Right lobe of liver (tissue), 6 donors: ENCODE measurements at regions not wholly inside any gene's neighbourhood (a gene's known extent, or its start where the extent isn't known, plus 50 kb on each side); places are given as distances from the start of the nearest gene placed in this dataset.

Experiments used
- ATAC-seq, 4 donors: fragments of 200-7000 bp; cut with Tn5 transposase; one replicate each; pipeline ENCODE4 v1.9.1; 2020; ENCODE audit warnings: mild to moderate bottlenecking in 4 of 4, moderate library complexity in 4 of 4
- DNase-seq, 3 donors: peaks; one replicate each; pipeline ENCODE4 v3.0.0-alpha.2; 2020
- H3K27ac ChIP-seq, 3 donors: fragments of 200-600 bp; one replicate each; pipeline ENCODE4 v1.8.0; 2022
- H3K27me3 ChIP-seq, 2 donors: fragments of 200-600 bp; one replicate each; pipeline ENCODE4 v1.8.0; 2022
- H3K36me3 ChIP-seq, 4 donors: fragments of 200-600 bp; sonication (generic) in 1 of 4; one replicate each; pipeline versions ENCODE4 v1.5.1 to v1.8.0; 2017 to 2022; ENCODE audit warnings: control low read depth in 1 of 4
- H3K4me1 ChIP-seq, 4 donors: fragments of 200-600 bp; sonication (generic) in 1 of 4; one replicate each; pipeline versions ENCODE4 v1.5.1 to v1.8.0; 2017 to 2022; ENCODE audit warnings: control low read depth in 1 of 4
- H3K4me3 ChIP-seq, 3 donors: fragments of 200-600 bp; one replicate each; pipeline ENCODE4 v1.8.0; 2022
- H3K9me3 ChIP-seq, 4 donors: fragments of 200-600 bp; sonication (generic) in 1 of 4; one replicate each; pipeline versions ENCODE4 v1.5.1 to v1.8.0; 2017 to 2022; ENCODE audit warnings: control low read depth in 1 of 4
- CTCF ChIP-seq, 4 donors: fragments of 200-600 bp in 3 of 4; fragments of 450-650 bp in 1 of 4; IDR thresholded peaks; one replicate each; pipeline versions ENCODE4 v1.5.1 to v1.8.0; 2016 to 2022; ENCODE audit warnings: antibody characterized with exemption in 4 of 4, mild to moderate bottlenecking in 2 of 4
- POLR2A ChIP-seq: fragments of 450-650 bp; IDR thresholded peaks from one replicate; pipeline ENCODE4 v1.6.1; 2017; ENCODE audit warnings: antibody characterized with exemption, mild to moderate bottlenecking
- WGBS: methylation state at CpG from one replicate; pipeline ENCODE4 v1.1.6; 2018; ENCODE audit warnings: low coverage, low lambda C conversion rate; ENCODE audit not compliant: insufficient coverage; ENCODE audit errors: missing lambda C conversion rate; 5-methylcytosine and 5-hydroxymethylcytosine counted together
- intact Hi-C, 2 donors: fragments of 100-400 bp; cut with DNase I; formaldehyde crosslinking; loops; one replicate each; pipeline versions ENCODE4 v1.11.2 to v1.14.1; 2022
- donor health status: DM: no; HTN: yes; CAD: no.
- donor health status: DM: no; HTN: no; CAD: no.
- donor health status: DM: no; HTN: no; CAD: no.
- donor health status: DM: no; HTN: yes; CAD: no.
- donor health status: DM: no; HTN: yes; CAD: no.

DNA sequence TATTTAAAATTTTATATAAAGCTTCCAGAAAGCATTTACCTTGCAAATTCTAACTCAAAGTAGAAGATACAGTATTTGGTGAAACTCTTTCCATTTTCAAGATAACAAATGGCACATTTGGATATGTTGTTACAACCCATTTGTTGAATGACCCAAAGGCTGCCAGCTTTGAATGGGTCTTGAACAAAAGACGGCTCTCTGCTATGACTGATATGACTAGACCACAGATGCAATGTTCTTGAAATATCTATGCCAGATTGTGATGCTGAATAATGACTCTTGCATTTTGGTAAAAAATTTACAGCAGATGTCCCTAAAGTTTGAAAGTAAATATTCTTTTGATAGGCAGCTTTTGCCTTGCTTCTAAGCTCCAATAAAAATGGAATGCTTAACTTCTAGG is 99.6 kb downstream of the HTR1B start:
- TF ChIP-seq POLR2A: no peak
- no peak for TF ChIP-seq CTCF (IDR thresholded peaks at IDR 0.05)
- Histone ChIP-seq H3K36me3 (no peaks in the 10 kb centered on the region), H3K9me3 (no peaks in the 10 kb centered on the region), H3K27me3 (no peaks in the 10 kb centered on the region), H3K4me1 (no peaks in the 10 kb centered on the region), H3K4me3 (no peak overlapping the region), H3K27ac (no peak overlapping the region)
- 40% methylated on average over 1 of the region's 1 CpG for WGBS
- DNase-seq (no peak), ATAC-seq (no peak)
- intact Hi-C loops: no loop called here

- H3K4me1 ChIP-seq: no peaks in the 10 kb centered on the region
- TF ChIP-seq POLR2A (no peak), CTCF (IDR thresholded peaks at IDR 0.05) (no peak)
- no peak overlapping the region for H3K27ac ChIP-seq
- H3K36me3 ChIP-seq: no peaks in the 10 kb centered on the region
- no peaks in the 10 kb centered on the region for H3K9me3 ChIP-seq
- WGBS: 74% methylated on average over 2 of the region's 2 CpGs
- H3K27me3 ChIP-seq: no peaks in the 10 kb centered on the region
- intact Hi-C loops: no loop called here
- no peak overlapping the region for H3K4me3 ChIP-seq
- DNase-seq: no peak
- ATAC-seq: no peak
Measured at GRCh38 chr6:77362055-77362454, 101.2 kb downstream of the HTR1B start.

- Histone ChIP-seq H3K27ac (no peak overlapping the region), H3K9me3 (no peaks in the 10 kb centered on the region), H3K4me3 (no peak overlapping the region), H3K36me3 (no peaks in the 10 kb centered on the region), H3K27me3 (no peaks in the 10 kb centered on the region), H3K4me1 (no peaks in the 10 kb centered on the region)
- intact Hi-C loops: no loop called here
- DNase-seq: no peak
- TF ChIP-seq POLR2A (no peak), CTCF (IDR thresholded peaks at IDR 0.05) (no peak)
- ATAC-seq: no peak
- 67% methylated on average over 1 of the region's 1 CpG for WGBS
Measured at GRCh38 chr6:77361018-77361417, 102.3 kb downstream of the HTR1B start.

DNA sequence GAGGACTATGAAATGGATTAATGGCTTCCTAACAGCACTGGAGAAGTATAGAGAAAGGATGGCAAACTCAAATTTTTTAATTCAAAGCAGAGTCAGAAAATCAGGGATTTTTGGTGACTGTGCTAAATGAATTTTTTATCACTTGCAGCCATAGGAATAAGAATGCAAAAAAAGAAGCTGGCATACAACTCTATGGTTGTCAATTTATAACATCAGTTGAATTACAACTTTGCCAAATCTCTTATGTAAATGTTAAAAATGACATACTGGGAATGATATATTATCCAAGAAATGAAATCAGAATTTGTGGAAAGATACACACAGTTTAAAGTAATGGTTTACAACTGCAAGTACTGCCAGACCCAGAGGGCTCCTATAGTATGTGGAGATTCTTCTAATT is 106.5 kb downstream of the HTR1B start:
- H3K36me3 ChIP-seq: no peaks in the 10 kb centered on the region
- DNase-seq: no peak
- H3K27ac ChIP-seq: no peak overlapping the region
- ATAC-seq: no peak
- H3K4me1 ChIP-seq: no peaks in the 10 kb centered on the region
- TF ChIP-seq POLR2A: no peak
- no peak for TF ChIP-seq CTCF (IDR thresholded peaks at IDR 0.05)
- no peaks in the 10 kb centered on the region for H3K9me3 ChIP-seq
- no peaks in the 10 kb centered on the region for H3K27me3 ChIP-seq
- intact Hi-C loops: no loop called here
- no peak overlapping the region for H3K4me3 ChIP-seq

DNA sequence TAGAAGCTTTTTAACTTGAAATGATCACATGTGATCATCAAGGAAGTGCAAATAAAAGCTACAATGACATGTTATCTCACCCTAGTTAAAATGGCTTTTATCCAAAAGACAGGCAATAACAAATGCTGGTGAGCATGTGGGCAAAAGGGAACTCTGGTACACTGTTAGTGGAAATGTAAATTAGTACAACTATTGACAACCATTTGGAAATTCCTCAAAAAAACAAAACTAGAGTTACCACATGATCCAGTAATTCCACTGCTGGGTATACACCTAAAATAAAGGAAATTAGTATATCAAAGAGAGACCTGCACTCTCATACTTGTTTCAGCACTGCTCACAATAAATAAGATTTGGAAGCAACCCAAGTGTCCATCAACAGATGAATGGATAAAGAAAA is 108.7 kb downstream of the HTR1B start:
- no peak overlapping the region for H3K27ac ChIP-seq
- TF ChIP-seq CTCF (IDR thresholded peaks at IDR 0.05): no peak
- no peaks in the 10 kb centered on the region for H3K9me3 ChIP-seq
- no peak overlapping the region for H3K4me3 ChIP-seq
- H3K36me3 ChIP-seq: no peaks in the 10 kb centered on the region
- no peak for ATAC-seq
- DNase-seq: no peak
- intact Hi-C loops: no loop called here
- no peaks in the 10 kb centered on the region for H3K4me1 ChIP-seq
- H3K27me3 ChIP-seq: no peaks in the 10 kb centered on the region
